ENCODE measurements at regions not wholly inside any gene's neighbourhood (a gene's known extent, or its start where the extent isn't known, plus 50 kb on each side); places are given as distances from the start of the nearest gene placed in this dataset.

GRCh38 chr18:10013621-10014543 lies 100.1 kb downstream of the VAPA start:
- no peaks in the 10 kb centered on the region for H3K27me3 Mint-ChIP-seq (ENCODE audit: low read depth)
- no peak overlapping the region for H3K4me3 Mint-ChIP-seq (ENCODE audit: unreplicated experiment)
- no peaks in the 10 kb centered on the region for H3K9me3 Mint-ChIP-seq (ENCODE audit: low read depth)
- no peak overlapping the region for H3K27ac Mint-ChIP-seq (ENCODE audit: unreplicated experiment)
- TF ChIP-seq, protein P1, sequence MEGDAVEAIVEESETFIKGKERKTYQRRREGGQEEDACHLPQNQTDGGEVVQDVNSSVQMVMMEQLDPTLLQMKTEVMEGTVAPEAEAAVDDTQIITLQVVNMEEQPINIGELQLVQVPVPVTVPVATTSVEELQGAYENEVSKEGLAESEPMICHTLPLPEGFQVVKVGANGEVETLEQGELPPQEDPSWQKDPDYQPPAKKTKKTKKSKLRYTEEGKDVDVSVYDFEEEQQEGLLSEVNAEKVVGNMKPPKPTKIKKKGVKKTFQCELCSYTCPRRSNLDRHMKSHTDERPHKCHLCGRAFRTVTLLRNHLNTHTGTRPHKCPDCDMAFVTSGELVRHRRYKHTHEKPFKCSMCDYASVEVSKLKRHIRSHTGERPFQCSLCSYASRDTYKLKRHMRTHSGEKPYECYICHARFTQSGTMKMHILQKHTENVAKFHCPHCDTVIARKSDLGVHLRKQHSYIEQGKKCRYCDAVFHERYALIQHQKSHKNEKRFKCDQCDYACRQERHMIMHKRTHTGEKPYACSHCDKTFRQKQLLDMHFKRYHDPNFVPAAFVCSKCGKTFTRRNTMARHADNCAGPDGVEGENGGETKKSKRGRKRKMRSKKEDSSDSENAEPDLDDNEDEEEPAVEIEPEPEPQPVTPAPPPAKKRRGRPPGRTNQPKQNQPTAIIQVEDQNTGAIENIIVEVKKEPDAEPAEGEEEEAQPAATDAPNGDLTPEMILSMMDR (IDR thresholded peaks at IDR 0.05) = no peak
- H3K36me3 Mint-ChIP-seq (ENCODE audit: low read depth) = no peaks in the 10 kb centered on the region
- peaks cover 64% of the 10 kb centered on the region for H3K4me1 Mint-ChIP-seq (ENCODE audit: low read depth)
- DNase-seq (ENCODE audit: low spot score) = no peak

GRCh38 chr18:10015288-10015701 lies 101.5 kb downstream of the VAPA start:
- Mint-ChIP-seq H3K27me3 (ENCODE audit: low read depth) (no peaks in the 10 kb centered on the region), H3K4me3 (ENCODE audit: unreplicated experiment) (peak overlapping the region; percentile 14), H3K36me3 (ENCODE audit: low read depth) (no peaks in the 10 kb centered on the region), H3K27ac (ENCODE audit: unreplicated experiment) (peak overlapping the region; percentile 82), H3K9me3 (ENCODE audit: low read depth) (no peaks in the 10 kb centered on the region), H3K4me1 (ENCODE audit: low read depth) (peaks cover 54% of the 10 kb centered on the region)
- TF ChIP-seq, protein P1 (IDR thresholded peaks at IDR 0.05) = no peak
- DNase-seq (ENCODE audit: low spot score) = no peak

GRCh38 chr18:10015941-10016819 lies 102.4 kb downstream of the VAPA start:
- TF ChIP-seq, protein P1 (IDR thresholded peaks at IDR 0.05) = peak; percentile 81
- no peak overlapping the region for H3K4me3 Mint-ChIP-seq (ENCODE audit: unreplicated experiment)
- no peaks in the 10 kb centered on the region for H3K36me3 Mint-ChIP-seq (ENCODE audit: low read depth)
- H3K27me3 Mint-ChIP-seq (ENCODE audit: low read depth) = no peaks in the 10 kb centered on the region
- no peak for DNase-seq (ENCODE audit: low spot score)
- H3K9me3 Mint-ChIP-seq (ENCODE audit: low read depth) = no peaks in the 10 kb centered on the region
- H3K4me1 Mint-ChIP-seq (ENCODE audit: low read depth) = peaks cover 46% of the 10 kb centered on the region
- H3K27ac Mint-ChIP-seq (ENCODE audit: unreplicated experiment) = peak overlapping the region; percentile 82

DNA sequence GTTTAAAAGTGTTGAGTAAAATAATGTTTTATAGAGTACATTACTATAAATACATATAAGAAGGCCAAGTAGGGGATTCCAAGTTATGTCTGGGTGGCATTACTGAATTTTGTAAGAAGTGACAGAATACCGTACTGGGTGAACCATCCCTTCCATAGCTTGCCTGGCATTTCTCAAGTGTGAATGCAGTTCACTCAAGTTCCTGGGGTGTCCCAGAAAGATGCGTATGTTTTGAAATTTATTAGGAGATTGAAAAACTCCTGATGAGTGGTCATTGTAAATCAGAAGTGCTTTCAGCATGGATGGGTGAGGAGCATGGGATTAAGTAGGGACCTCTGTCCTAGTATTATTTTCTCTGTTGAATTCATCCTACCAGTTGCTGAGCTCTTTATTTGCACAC lies 103.2 kb downstream of the VAPA start:
- Mint-ChIP-seq H3K36me3 (ENCODE audit: low read depth) (no peaks in the 10 kb centered on the region), H3K4me3 (ENCODE audit: unreplicated experiment) (no peak overlapping the region), H3K4me1 (ENCODE audit: low read depth) (peaks cover 38% of the 10 kb centered on the region), H3K27ac (ENCODE audit: unreplicated experiment) (peak overlapping the region; percentile 82), H3K9me3 (ENCODE audit: low read depth) (no peaks in the 10 kb centered on the region), H3K27me3 (ENCODE audit: low read depth) (no peaks in the 10 kb centered on the region)
- TF ChIP-seq, protein P1 (IDR thresholded peaks at IDR 0.05) = no peak
- DNase-seq (ENCODE audit: low spot score) = no peak

GRCh38 chr18:10018289-10018688 lies 104.5 kb downstream of the VAPA start:
- Mint-ChIP-seq H3K4me1 (ENCODE audit: low read depth) (peaks cover 38% of the 10 kb centered on the region), H3K27me3 (ENCODE audit: low read depth) (no peaks in the 10 kb centered on the region), H3K4me3 (ENCODE audit: unreplicated experiment) (no peak overlapping the region), H3K9me3 (ENCODE audit: low read depth) (no peaks in the 10 kb centered on the region), H3K36me3 (ENCODE audit: low read depth) (peaks cover 1% of the 10 kb centered on the region), H3K27ac (ENCODE audit: unreplicated experiment) (no peak overlapping the region)
- TF ChIP-seq, protein P1 (IDR thresholded peaks at IDR 0.05) = no peak
- DNase-seq (ENCODE audit: low spot score) = no peak

Measured in chondrocyte (in vitro differentiated cells).